RWPE2 (cell line): ENCODE measurements at regions not wholly inside any gene's neighbourhood (a gene's known extent, or its start where the extent isn't known, plus 50 kb on each side); places are given as distances from the start of the nearest gene placed in this dataset.

ENCODE experiments used
- ATAC-seq: fragments of 200-7000 bp; cut with Tn5 transposase; 3 replicates; pipeline ENCODE4 v1.9.1; 2021; ENCODE audit warnings: low read depth
- DNase-seq: peaks from one replicate; pipeline ENCODE4 v3.0.0-alpha.2; 2020; ENCODE audit warnings: low spot score
- H3K27ac ChIP-seq: fragments of 450-650 bp; 2 replicates; pipeline ENCODE4 v1.5.1; 2017; ENCODE audit warnings: mild to moderate bottlenecking; ENCODE audit not compliant: poor library complexity, severe bottlenecking
- H3K27me3 ChIP-seq: fragments of 250-450 bp; sonication (Bioruptor Pico); 2 replicates; pipeline ENCODE4 v1.5.1; 2021; ENCODE audit warnings: mild to moderate bottlenecking, moderate library complexity; ENCODE audit not compliant: insufficient read depth, poor library complexity, severe bottlenecking
- H3K36me3 ChIP-seq: fragments of 250-450 bp; sonication (Bioruptor Pico); 2 replicates; pipeline ENCODE4 v1.5.1; 2020; ENCODE audit warnings: low read depth, mild to moderate bottlenecking, moderate library complexity
- H3K4me1 ChIP-seq: fragments of 250-450 bp; sonication (Bioruptor Pico); 2 replicates; pipeline ENCODE4 v1.5.1; 2021; ENCODE audit warnings: mild to moderate bottlenecking, moderate library complexity; ENCODE audit not compliant: insufficient read depth, poor library complexity, severe bottlenecking
- H3K4me3 ChIP-seq: fragments of 250-450 bp; sonication (Bioruptor Pico); 2 replicates; pipeline ENCODE4 v1.5.1; 2021; ENCODE audit warnings: mild to moderate bottlenecking, moderate library complexity; ENCODE audit not compliant: severe bottlenecking
- H3K9me3 ChIP-seq: fragments of 250-450 bp; sonication (Bioruptor Pico); 2 replicates; pipeline ENCODE4 v1.5.1; 2021; ENCODE audit warnings: mild to moderate bottlenecking, moderate library complexity; ENCODE audit not compliant: severe bottlenecking
- TF ChIP-seq, protein P1 (sequence below): fragments of 450-650 bp; IDR thresholded peaks from one replicate; pipeline ENCODE4 v1.5.1; 2017; ENCODE audit warnings: mild to moderate bottlenecking, moderate library complexity; ENCODE audit not compliant: poor library complexity, severe bottlenecking

DNA sequence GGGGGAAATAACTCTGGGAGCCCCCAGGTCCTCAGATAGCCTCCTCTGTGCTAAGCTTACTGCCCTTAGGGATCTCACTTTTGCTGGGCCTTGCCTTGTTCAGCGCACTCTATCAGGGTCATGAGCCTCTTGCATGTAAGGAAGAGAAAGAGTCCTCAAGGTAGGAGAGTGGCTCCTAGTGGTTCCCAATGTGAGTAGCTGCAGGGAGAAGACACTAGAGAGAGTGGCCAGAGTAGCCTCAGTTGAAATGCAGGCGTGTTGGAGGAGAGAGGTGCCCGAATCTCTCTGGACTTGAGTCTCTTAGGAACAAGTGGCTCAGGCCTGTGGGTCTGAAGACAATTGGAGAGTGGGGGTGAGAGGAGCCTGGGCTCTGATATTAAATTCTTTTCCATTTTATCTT lies 94.3 kb upstream of the SORCS3 start:
- H3K9me3 ChIP-seq = no peaks in the 10 kb centered on the region
- no peaks in the 10 kb centered on the region for H3K4me1 ChIP-seq
- DNase-seq (no peak), ATAC-seq (no peak)
- no peak overlapping the region for H3K27ac ChIP-seq
- TF ChIP-seq, protein P1, sequence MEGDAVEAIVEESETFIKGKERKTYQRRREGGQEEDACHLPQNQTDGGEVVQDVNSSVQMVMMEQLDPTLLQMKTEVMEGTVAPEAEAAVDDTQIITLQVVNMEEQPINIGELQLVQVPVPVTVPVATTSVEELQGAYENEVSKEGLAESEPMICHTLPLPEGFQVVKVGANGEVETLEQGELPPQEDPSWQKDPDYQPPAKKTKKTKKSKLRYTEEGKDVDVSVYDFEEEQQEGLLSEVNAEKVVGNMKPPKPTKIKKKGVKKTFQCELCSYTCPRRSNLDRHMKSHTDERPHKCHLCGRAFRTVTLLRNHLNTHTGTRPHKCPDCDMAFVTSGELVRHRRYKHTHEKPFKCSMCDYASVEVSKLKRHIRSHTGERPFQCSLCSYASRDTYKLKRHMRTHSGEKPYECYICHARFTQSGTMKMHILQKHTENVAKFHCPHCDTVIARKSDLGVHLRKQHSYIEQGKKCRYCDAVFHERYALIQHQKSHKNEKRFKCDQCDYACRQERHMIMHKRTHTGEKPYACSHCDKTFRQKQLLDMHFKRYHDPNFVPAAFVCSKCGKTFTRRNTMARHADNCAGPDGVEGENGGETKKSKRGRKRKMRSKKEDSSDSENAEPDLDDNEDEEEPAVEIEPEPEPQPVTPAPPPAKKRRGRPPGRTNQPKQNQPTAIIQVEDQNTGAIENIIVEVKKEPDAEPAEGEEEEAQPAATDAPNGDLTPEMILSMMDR = no peak
- H3K36me3 ChIP-seq = no peaks in the 10 kb centered on the region
- no peaks in the 10 kb centered on the region for H3K27me3 ChIP-seq
- H3K4me3 ChIP-seq = no peak overlapping the region

DNA sequence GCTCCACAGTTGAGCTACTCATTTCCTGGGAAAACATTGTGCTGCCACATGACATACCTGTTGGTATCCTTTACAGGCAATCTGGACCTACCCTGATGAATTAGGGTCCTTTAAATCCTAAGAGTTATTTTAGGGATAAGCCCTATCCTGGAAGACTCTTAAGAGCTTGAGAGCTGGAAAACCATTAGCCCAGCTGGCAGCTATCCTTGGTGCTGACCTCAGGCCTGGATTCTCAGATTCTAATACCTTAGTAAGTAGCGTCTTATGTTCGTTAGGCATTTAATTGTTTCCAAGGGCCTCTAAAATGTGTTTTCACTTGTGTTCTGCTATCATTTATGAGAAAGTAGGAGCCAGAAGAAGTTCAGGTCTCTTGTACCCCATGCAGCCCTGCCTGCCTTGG lies 93.0 kb upstream of the SORCS3 start:
- Histone ChIP-seq H3K27ac (no peak overlapping the region), H3K27me3 (no peaks in the 10 kb centered on the region), H3K4me1 (no peaks in the 10 kb centered on the region), H3K36me3 (no peaks in the 10 kb centered on the region), H3K4me3 (no peak overlapping the region), H3K9me3 (no peaks in the 10 kb centered on the region)
- TF ChIP-seq, protein P1 = no peak
- no peak for DNase-seq
- peak; percentile 38; the same call in 1 of the 3 replicates for ATAC-seq

DNA sequence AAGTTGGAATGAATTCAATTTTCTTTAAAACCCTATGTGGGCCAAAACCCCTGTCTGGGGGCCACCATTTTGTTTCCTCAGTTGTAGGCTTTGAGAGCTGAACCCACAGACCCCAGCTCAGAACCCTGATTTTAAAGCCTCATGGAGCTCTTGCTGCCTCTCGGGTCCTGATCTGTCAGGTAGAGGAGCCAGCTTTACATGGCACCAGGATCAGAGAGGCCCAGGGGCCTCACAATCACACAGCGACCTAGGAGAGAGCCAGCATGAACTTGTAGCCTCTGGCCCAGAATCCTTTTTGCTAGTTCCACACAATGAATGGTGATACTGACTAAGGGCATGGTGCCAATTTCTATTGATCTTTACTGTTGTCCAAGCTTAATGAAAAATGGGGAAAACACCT lies 84.3 kb upstream of the SORCS3 start:
- Histone ChIP-seq H3K27me3 (no peaks in the 10 kb centered on the region), H3K27ac (no peak overlapping the region), H3K36me3 (no peaks in the 10 kb centered on the region), H3K9me3 (no peaks in the 10 kb centered on the region), H3K4me1 (no peaks in the 10 kb centered on the region), H3K4me3 (no peak overlapping the region)
- ATAC-seq (no peak), DNase-seq (no peak)
- TF ChIP-seq, protein P1 = no peak

DNA sequence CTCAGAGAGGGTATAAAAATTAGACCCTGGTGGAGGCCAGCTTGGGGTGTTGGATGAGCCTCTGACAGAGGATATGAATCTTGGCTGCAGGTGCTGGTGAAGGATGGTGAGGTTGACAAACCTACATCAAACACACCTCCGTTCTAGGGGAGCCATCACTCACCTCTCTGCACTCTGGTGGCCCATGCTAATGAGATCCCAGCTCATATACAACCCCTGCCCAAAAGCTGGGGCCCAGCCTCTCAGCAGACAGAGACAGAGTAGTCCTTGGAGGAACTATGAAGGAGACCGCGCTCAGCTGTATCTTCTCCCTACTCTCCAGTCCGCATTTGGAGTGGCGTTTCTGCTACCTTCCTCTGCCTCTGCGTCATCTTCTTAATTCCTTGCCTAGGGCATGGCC lies 83.1 kb upstream of the SORCS3 start:
- Histone ChIP-seq H3K27ac (no peak overlapping the region), H3K9me3 (no peaks in the 10 kb centered on the region), H3K36me3 (no peaks in the 10 kb centered on the region), H3K4me1 (no peaks in the 10 kb centered on the region), H3K27me3 (no peaks in the 10 kb centered on the region), H3K4me3 (no peak overlapping the region)
- DNase-seq = no peak
- TF ChIP-seq, protein P1 = no peak
- ATAC-seq = no peak

DNA sequence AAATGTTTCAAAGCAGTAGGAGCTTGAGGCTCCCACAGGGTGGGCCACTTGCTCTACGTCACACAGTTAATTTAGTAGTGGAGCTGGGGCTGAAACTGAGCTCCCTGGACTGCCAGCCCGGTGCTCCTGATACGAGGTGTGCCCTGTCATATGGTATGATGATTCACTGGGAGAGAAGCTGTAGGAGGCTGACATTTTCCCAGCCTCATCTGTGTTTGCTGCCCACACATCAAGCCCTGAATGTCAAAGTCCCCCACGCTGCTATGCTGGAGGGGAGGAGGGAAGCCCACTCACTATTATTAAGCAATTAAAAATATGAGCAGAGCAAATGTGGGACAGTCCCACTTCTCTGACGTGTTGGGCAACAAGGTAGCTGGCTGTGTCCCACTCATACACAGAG lies 81.2 kb upstream of the SORCS3 start:
- no peaks in the 10 kb centered on the region for H3K27me3 ChIP-seq
- no peaks in the 10 kb centered on the region for H3K9me3 ChIP-seq
- no peaks in the 10 kb centered on the region for H3K36me3 ChIP-seq
- no peak overlapping the region for H3K4me3 ChIP-seq
- no peaks in the 10 kb centered on the region for H3K4me1 ChIP-seq
- TF ChIP-seq, protein P1 = no peak
- ATAC-seq (0 out of 3 replicates have a peak, but pooled peaks have one; percentile 38), DNase-seq (no peak)
- no peak overlapping the region for H3K27ac ChIP-seq
